GM18520 (cell line): ENCODE measurements at regions not wholly inside any gene's neighbourhood (a gene's known extent, or its start where the extent isn't known, plus 50 kb on each side); places are given as distances from the start of the nearest gene placed in this dataset.

ENCODE experiments used
- ATAC-seq: cut with Tn5 transposase; IDR thresholded peaks from one replicate; pipeline ENCODE4 v1.9.1; 2021; ENCODE audit not compliant: unreplicated experiment

DNA sequence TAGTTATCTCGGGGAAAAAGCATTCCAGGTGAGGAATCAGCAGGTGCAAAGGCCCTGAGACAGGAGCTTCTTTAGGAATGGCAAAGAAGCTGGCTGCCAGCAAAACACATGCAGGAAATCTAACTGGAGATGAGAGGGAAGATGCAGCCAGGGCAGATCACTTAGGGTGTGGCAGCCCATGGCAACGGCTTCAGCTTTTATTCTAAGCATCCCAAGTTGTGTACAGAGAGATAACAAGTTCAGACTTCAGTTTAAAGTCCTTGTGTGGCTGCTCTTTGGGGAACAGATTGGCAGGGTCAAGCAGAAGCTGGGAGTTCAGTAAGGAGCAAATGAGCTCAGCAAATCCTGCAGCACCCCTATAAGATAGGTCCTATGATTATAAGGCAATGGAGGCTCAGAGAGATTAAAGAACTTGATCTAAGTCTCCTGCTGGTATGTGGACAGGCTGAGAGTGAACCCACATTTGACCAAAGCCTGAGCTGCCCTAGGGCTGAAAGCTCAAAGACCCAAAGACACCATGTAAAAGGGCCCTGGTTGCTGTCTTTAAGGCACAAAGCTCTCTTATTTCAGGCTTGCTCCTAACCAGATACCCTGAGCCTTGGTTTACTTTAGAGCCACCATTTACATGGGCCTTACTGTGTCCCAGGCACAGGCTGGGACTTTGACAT is 466.8 kb downstream of the SOX6 start:
- no peak for ATAC-seq

DNA sequence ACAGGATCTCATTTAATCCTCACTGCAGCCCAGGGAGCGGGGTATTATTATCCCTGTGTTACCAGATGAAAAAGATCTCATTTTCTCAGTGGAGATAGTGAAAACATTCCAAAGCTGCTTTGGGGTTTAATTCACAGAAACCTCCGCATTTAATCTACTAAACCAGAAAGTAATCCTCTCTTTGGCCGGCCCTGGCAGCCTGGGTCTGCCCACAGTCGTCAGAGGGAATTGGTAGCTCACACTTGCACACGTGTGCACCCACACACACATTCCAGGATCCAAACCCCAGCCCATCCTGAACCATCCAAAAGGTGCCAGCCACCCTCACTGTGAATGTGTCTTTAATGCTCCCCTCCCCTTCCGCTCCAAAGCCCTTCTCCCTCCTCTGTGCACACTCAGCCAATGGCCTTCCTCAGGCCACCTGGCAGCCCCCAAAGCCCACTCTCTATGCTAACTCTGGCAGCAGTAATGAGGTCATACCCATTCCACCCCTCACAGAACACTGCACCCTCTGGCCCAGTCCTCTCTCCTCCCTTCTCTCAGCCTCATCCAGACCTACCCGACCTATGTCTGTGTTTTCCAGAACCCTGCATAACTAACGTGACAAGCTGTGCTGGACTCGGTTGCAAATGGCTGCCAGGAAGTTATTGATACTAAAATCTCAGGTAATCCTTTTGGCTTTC is 466.2 kb downstream of the SOX6 start:
- ATAC-seq, result no peak

DNA sequence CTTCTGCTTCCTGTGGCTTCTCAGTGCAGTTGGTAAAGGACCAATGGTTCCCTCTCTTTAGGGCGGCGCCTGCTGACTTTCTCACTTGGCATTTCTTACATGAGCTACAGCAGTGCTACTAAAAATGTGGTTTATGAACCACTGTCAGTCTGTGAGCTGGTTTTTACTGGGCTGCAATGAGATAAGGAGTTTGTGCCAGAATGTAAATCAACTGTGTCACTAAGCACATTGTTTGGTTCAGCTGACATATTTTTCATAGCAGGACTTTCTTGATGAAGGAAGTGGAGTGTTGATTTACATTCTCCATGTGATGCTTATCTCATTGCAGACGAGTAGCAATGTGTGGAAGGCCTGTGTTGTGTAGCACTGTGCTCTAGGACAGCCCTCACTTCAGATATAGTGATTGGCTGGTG is 463.3 kb downstream of the SOX6 start:
- no peak for ATAC-seq

DNA sequence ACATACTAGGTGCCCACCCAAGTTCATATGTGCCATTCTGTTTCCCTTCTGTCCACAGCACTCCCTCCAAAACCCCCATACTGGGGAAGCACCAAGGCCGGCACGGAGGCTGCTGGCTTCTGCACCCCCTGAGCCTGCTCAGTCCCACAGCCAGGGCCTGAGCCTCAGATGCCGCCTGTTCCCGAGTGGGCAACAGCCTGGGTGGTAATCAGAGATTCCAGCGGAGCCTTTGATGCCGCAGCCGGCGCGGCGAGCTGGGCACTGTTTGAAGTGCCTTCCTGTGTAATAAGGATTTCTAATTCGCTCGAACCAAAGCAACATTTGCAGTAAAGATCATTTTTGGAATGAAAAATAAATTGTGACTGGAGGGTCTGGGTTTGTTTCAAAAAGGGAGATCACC is 460.3 kb downstream of the SOX6 start:
- ATAC-seq, result no peak

DNA sequence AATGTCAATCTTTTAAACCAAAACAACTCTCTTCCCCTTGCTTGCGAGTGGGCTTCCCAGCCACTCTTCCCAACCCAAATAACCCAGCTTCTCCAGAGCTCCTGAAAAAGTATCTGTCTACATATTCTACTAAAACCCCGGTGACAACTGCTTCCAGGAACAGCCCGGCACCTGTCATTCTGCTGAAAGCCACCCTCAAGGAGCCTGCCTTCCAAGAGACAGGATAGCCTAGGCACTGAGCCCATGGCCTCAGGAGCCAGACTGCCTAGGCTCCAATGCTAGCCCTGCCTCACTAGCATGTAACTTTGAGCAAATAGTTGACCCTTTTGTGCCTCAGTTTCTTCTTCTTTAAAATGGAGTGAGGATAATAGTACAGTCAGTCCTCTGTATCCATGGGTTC is 459.8 kb downstream of the SOX6 start:
- ATAC-seq, result no peak

DNA sequence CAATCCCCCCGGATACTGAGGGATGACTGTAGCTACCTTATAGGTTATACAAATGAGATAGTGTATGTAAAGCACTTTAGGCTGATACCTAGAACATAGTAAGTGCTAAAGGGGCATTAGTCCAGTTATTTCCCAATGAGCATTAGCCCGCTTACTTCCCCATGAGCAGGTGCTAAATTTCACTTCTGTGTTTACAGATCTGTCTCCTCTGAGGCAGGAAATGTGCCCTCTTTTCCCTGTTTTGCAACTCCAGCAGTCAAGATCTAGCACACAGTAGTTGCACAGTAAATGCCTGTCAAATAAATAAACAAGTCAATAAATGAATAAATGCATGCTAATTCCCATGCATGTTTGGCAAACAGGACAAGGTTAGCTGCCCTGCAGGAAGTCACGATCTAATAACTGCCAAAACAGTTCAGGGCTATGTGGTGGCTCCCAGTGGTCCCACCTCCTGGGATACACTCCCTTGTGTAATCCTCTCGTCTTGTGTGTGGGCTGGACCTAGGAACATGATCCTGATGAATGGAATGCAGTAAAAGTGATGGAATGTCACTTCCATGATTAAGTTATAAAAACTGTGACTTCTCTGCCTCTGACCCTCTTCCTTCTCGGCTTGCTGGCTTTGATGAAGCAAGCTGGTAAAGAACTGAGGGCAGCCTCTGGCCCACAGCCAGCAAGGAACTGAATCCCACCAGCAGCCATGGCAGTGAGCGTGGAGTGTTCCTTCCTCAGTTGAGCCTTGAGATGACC is 459.0 kb downstream of the SOX6 start:
- no peak for ATAC-seq

DNA sequence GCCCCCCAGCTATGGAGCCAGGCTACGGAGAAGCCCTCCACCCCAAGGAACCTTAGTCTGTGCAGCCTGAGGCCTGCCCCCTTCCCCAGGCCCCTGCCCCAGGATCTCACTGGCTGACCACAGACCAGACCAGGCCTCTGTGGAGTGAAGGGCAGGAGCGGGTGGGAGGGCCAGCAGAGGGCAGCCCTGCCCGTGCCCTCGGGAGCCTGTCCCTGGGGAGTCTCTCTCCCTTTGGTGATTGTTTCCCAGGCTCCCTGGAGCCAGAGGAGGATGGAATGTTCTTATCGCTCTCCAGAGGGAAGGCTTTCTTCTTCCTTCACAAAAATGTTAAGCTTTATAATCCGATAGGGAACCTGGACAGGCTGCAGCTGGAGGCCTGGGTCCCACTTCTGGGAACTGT is 455.3 kb downstream of the SOX6 start:
- ATAC-seq, result no peak

DNA sequence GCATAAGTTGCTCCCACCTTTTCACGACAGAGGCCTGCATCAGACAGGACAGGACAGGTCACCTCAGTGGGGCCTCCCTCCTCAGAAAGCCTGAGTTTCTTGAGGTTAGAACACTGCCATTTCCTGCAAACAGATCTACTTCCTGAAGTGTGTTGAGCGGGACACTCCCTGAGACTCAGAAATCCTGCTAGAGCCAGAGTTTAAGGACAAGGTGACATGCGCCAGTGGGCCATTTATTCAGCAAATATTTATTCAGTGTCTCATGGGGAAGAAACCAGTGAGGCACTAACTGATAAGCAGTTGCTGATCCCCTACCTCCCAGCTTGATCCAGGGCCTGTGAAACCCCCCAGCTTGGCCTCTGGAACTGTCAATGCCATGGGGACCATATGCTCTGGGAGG is 454.6 kb downstream of the SOX6 start:
- ATAC-seq, result no peak

DNA sequence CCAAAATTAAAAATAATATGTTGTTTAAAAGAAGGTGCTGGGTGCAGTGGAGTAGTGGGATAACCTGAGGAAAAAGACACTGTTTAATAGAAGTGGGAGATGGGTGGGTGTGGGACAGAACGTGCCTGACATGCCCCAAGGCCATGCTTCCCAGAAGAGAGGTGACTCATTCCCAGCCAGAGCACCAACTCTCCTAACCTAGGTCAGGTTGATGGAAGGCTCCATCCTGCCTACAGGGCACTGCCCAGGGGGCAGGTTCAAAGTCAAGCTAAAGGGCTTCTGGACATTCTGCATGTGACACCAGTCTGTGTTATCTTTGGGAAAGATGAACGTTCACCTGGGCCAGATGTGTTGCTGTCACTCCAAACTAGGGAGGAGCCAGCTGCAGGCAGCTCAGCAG is 453.1 kb downstream of the SOX6 start:
- ATAC-seq, result no peak

DNA sequence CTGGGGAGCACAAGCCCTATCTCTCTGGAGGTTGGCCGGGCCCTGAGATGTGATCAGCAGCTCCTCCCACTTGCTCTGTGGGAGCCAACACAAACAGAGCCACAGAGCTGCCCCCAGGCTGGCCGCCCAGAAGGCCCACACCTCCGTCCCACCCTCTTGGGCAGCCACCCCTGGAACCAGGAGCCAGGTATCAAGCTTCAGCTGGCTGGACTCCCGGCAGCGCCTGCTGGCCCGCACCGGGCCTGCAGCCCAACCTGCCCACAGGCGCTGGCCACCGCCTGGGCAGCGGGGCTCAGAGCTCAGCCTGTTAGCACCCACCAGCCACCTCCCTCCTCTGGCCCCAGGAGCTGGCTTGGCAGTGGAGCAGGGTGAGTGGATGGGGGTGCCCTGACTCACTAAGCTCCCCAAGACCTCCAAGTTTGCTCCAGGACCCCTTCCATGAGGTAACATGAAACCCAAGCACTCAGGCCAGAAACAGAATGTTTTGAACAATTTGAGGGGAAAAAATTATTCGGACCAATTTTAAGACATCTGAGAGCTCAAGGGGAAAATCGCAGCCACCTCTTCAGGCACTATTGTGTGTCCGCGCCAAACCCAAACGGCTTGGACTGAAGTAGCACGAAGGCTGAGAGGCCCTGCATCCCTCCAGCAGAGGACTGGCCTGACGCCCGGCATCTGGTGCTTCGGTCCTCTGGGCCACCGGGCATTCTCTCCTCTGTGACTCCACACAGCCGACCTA is 450.8 kb downstream of the SOX6 start:
- no peak for ATAC-seq

DNA sequence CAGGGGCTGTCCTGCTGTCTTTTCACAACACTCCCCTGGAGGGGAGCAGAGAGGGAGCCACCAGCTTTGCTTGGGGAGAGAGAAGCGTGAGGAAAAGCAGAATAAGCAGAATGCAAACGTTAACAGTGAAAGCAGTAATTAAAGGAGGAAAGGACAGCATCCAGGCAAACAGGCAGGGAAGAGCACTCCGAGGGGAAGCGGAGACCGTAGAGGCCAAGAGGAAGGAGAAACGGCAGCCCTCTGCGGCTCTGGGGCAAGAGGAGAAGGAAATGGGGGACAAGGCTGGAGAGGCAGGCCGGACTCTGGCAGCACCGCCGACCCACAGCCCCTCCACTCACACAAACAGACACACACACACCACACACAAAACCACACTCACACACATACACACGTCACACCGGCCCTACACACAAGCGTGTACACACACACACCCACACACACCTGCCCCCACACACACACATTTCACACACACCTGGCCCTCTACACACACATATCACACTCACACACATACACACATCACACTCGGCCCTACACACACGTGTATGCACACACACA is 449.8 kb downstream of the SOX6 start:
- no peak for ATAC-seq

DNA sequence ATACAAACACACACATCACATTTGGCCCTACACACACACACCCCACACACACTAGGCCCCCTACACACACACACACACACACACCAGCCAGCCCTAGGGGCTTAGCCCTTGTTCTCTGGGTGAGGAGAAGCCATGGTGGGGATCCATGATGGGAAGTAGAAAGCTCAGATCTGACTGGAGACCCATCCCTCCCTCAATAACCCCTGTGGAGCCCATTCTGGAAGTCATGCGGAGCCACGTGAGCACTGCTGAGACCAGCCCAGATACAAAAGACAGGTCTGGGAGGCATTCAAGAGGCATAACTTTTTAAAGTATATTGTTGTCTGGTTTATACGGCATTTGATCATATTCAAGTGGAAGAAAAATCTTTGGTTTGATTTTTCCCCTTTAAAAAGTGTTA is 448.5 kb downstream of the SOX6 start:
- ATAC-seq, result no peak

DNA sequence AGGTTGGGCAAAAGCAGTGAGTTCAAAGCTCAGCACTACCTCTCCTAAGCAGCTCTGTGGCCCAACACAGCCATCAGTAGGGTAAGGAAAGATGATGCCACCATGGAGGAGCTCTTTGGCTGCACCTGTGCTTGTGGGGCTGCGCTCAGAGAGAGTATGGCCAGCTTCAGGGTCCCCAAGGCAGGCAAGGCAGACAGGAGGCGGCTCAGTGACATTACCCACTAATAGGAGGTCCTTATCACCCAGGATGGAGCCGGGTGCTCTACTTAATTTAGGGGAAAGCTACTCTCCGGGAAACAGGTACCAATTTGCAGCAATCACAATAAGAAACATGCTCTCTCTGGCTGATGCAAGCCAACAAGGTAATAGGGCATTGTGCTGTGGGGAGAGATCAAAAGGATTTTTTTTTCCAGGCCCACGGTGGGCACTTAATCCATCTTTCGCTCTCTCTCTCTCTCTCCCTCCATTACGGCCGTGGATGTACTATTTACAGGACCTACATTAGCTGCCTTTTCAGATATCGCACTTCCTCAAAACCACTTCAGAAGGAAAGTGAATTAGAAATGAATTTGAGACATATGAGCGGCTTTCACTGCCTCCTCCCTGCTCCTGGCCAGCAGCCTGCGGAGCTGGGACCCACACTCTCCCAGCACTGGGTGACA is 446.3 kb downstream of the SOX6 start:
- no peak for ATAC-seq

DNA sequence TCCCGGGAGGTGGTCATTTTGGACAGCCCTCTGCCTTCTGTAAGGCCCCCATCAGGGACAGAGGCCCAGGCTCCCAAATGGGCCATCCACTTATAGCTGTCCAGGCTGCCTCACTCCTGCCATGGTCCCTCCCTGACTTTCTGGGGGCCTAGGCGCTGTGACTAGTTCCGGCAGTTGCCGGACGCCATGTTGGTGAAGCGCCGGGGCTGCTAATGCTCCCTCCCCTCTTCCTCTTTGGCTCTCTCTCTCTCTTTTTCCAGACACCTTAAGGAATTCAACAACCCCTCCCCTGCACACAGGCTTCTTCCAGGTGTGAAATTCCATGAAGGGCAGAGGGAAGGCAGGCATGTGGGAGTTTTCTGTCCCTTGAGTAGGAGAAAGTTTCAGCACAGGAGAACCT is 445.6 kb downstream of the SOX6 start:
- ATAC-seq, result no peak

DNA sequence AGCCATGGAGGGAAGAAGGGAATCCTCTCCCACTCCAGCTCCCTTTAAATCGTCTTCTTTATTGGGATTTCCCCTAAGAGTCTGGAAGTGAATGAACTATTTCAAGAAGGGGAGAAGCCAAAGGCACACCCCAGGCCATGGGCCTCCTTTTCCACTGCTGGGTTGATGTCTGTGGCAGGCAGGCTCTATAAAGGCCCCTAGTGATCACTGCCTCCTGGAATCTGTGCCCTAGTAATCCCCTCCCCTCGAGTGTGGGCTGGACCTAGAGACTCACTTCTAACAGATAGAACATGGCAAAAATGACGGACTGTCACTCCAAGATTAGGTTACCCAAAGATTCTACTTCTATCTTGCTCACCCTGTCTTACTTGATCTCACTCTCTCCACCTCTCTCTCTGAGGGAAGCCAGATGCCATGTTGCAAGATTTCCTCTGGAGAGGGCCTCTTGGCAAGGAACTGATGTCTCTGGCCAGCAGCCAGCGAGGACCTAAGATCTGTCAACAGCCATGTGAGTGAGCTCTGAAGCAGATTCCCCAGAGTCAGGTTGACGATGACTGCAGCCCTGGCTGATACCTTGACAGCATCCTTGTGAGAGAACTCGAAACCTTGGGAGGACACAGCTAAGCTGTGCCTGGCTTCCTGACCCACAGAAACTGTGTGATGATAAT is 444.8 kb downstream of the SOX6 start:
- no peak for ATAC-seq

DNA sequence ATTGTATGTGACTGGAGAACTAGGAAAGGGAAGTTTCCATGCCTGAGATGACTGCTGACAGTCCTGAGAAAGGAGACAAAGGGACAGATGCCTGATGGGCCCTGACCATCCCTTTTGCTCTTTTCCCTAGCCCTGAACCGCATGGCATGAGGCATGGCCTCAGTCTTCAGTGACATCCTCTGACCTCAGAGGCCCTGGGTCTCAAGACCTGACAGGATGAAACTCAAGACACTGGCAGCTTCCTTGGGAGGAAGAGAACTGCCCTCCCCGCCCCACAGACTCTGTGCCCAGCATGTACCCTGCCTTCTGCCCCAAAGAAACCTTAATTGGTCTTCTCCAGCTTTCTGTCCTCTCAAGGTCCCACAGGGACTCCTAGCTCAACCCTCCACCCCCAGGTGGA is 444.1 kb downstream of the SOX6 start:
- no peak for ATAC-seq

DNA sequence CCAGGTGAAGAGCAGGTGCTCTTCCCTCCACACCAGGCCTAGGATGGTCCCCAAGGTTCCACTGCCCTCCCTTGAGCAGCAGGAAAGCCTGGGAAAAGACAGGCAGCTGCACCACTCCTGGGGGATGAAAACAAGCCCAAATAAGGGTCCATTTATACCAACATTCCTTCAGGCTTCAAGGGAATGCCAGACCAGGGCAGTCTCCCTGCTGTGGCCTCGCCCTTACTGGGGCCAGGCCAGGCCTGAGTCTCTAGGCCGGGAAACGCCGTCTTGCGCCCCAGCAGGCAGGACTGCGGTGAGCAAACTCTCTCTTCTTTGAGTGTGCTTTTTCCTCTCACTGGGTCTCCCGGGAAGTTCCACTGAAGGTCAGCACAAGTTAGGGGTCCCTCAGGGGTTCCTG is 443.5 kb downstream of the SOX6 start:
- ATAC-seq, result no peak

DNA sequence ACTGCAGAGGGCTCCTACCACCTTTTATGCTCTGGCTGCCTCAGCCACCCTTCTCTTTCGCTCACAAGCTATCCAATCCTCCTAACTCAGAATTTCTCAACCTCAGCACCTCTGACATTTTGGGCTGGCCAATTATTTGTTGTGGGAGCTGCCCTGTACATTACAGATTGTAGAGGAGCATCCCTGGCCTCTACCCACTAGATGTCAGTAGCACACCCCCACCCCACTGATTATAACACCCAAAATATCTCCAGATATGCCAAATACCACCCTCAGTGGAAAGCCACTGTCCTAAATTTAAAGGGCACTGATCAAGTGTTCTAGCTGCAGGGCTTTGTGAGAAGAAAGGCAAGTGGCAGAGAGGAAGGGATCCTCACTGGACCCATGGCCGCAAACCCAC is 443.1 kb downstream of the SOX6 start:
- ATAC-seq, result no peak
